H9 (cell line): ENCODE measurements at regions not wholly inside any gene's neighbourhood (a gene's known extent, or its start where the extent isn't known, plus 50 kb on each side); places are given as distances from the start of the nearest gene placed in this dataset.

Source experiments
- DNase-seq: peaks from one replicate; pipeline ENCODE4 v3.0.0-alpha.2; 2017
- H2AFZ ChIP-seq: one replicate; pipeline ENCODE4 v1.6.1; 2013; ENCODE audit warnings: mild to moderate bottlenecking, low read length, control low read depth, moderate library complexity
- H2AK5ac ChIP-seq: 2 replicates; pipeline ENCODE4 v1.6.1; 2013; ENCODE audit warnings: low read length, control low read depth, mixed read lengths; ENCODE audit not compliant: insufficient read length
- H2BK120ac ChIP-seq: one replicate; pipeline ENCODE4 v1.6.1; 2013; ENCODE audit warnings: low read depth, mild to moderate bottlenecking, low read length, control low read depth, inconsistent platforms; ENCODE audit not compliant: poor library complexity, severe bottlenecking
- H2BK12ac ChIP-seq: 2 replicates; pipeline ENCODE4 v1.6.1; 2013; ENCODE audit warnings: low read length, control low read depth, mixed read lengths, low read depth; ENCODE audit not compliant: insufficient read length
- H2BK15ac ChIP-seq: 2 replicates; pipeline ENCODE4 v1.6.1; 2013; ENCODE audit warnings: low read depth, low read length, control low read depth
- H2BK20ac ChIP-seq: one replicate; pipeline ENCODE4 v1.6.1; 2013; ENCODE audit warnings: low read depth, mild to moderate bottlenecking, low read length, control low read depth, inconsistent platforms; ENCODE audit not compliant: poor library complexity, severe bottlenecking
- H2BK5ac ChIP-seq: 2 replicates; pipeline ENCODE4 v1.6.1; 2013; ENCODE audit warnings: low read length, control low read depth, mixed read lengths; ENCODE audit not compliant: insufficient read length
- H3K14ac ChIP-seq: 2 replicates; pipeline ENCODE4 v1.6.1; 2013; ENCODE audit warnings: low read length, control low read depth; ENCODE audit not compliant: insufficient read depth
- H3K18ac ChIP-seq: 2 replicates; pipeline ENCODE4 v1.6.1; 2013; ENCODE audit warnings: low read depth, mild to moderate bottlenecking, mixed read lengths, low read length, control low read depth; ENCODE audit not compliant: insufficient read length
- H3K23ac ChIP-seq: 2 replicates; pipeline ENCODE4 v1.6.1; 2013; ENCODE audit warnings: low read length, control low read depth, mixed read lengths, low read depth; ENCODE audit not compliant: insufficient read length
- H3K23me2 ChIP-seq: 2 replicates; pipeline ENCODE4 v1.6.1; 2013; ENCODE audit warnings: low read depth, mild to moderate bottlenecking, mixed read lengths, low read length, control low read depth; ENCODE audit not compliant: insufficient read length, poor library complexity, severe bottlenecking
- H3K27ac ChIP-seq: 2 replicates; pipeline ENCODE4 v1.5.1; 2013; ENCODE audit warnings: low read length, control low read depth, mixed read lengths, low read depth; ENCODE audit not compliant: insufficient read length
- H3K27me3 ChIP-seq: 2 replicates; pipeline ENCODE4 v1.6.1; 2013; ENCODE audit warnings: low read length, control low read depth, inconsistent platforms; ENCODE audit not compliant: insufficient read depth
- H3K4ac ChIP-seq: 2 replicates; pipeline ENCODE4 v1.6.1; 2013; ENCODE audit warnings: low read depth, mild to moderate bottlenecking, control low read depth, inconsistent platforms, low read length, moderate library complexity
- H3K4me1 ChIP-seq: 2 replicates; pipeline ENCODE4 v1.6.1; 2013; ENCODE audit warnings: low read length, control low read depth, inconsistent platforms; ENCODE audit not compliant: insufficient read depth
- H3K4me2 ChIP-seq: 2 replicates; pipeline ENCODE4 v1.6.1; 2013; ENCODE audit warnings: low read length, control low read depth, mixed read lengths; ENCODE audit not compliant: insufficient read length, insufficient read depth
- H3K56ac ChIP-seq: 2 replicates; pipeline ENCODE4 v1.6.1; 2013; ENCODE audit warnings: low read depth, mild to moderate bottlenecking, mixed read lengths, low read length, control low read depth; ENCODE audit not compliant: insufficient read length
- H3K79me1 ChIP-seq: 2 replicates; pipeline ENCODE4 v1.6.1; 2013; ENCODE audit warnings: low read depth, mild to moderate bottlenecking, moderate library complexity, low read length, control low read depth, inconsistent platforms; ENCODE audit not compliant: insufficient read depth, poor library complexity, severe bottlenecking
- H3K79me2 ChIP-seq: 2 replicates; pipeline ENCODE4 v1.6.1; 2013; ENCODE audit warnings: low read length, control low read depth, inconsistent platforms; ENCODE audit not compliant: insufficient read depth
- H3K9ac ChIP-seq: 2 replicates; pipeline ENCODE4 v1.6.1; 2013; ENCODE audit warnings: low read length, control low read depth, mixed read lengths; ENCODE audit not compliant: insufficient read length; ENCODE audit errors: extremely low read depth
- H3K9me3 ChIP-seq: one replicate; pipeline ENCODE4 v1.6.1; 2013; ENCODE audit warnings: low read depth, low read length, inconsistent platforms; ENCODE audit not compliant: control insufficient read depth
- H3T11ph ChIP-seq: one replicate; pipeline ENCODE4 v1.6.1; 2013; ENCODE audit warnings: mild to moderate bottlenecking, low read length, control low read depth, inconsistent platforms
- H4K20me1 ChIP-seq: one replicate; pipeline ENCODE4 v1.6.1; 2013; ENCODE audit not compliant: control insufficient read depth, insufficient read length, insufficient read depth
- H4K5ac ChIP-seq: 2 replicates; pipeline ENCODE4 v1.6.1; 2013; ENCODE audit warnings: low read depth, mild to moderate bottlenecking, mixed read lengths, low read length, control low read depth; ENCODE audit not compliant: insufficient read length
- H4K8ac ChIP-seq: replicated peaks from 2 replicates; pipeline ENCODE4 v1.6.1; 2013; ENCODE audit warnings: low read length, control low read depth, mixed read lengths, low read depth; ENCODE audit not compliant: insufficient read length
- H4K91ac ChIP-seq: 2 replicates; pipeline ENCODE4 v1.6.1; 2013; ENCODE audit warnings: low read depth, mild to moderate bottlenecking, moderate library complexity, mixed read lengths, low read length, control low read depth; ENCODE audit not compliant: insufficient read length
- H3K27ac Mint-ChIP-seq, 3 experiments: 2 replicates in 2 of 3; 3 replicates in 1 of 3; pipeline ENCODE4 v1.8.0; 2020 to 2021; ENCODE audit warnings: mixed read lengths in 3 of 3, mild to moderate bottlenecking in 1 of 3, moderate library complexity in 1 of 3
- H3K27me3 Mint-ChIP-seq: 2 replicates; pipeline ENCODE4 v1.8.0; 2021; ENCODE audit warnings: low read depth, mild to moderate bottlenecking, moderate library complexity, mixed read lengths
- H3K36me3 Mint-ChIP-seq, 3 experiments: 2 replicates in 2 of 3; 3 replicates in 1 of 3; pipeline ENCODE4 v1.8.0; 2020 to 2021; ENCODE audit warnings: low read depth in 3 of 3, mixed read lengths in 3 of 3; ENCODE audit not compliant: insufficient read depth in 1 of 3
- H3K4me1 Mint-ChIP-seq, 2 experiments: 2 replicates each; pipeline ENCODE4 v1.8.0; 2020; ENCODE audit warnings: mixed read lengths in 2 of 2
- H3K4me3 Mint-ChIP-seq, 2 experiments: 2 replicates in 1 of 2; 3 replicates in 1 of 2; pipeline ENCODE4 v1.8.0; 2020 to 2021; ENCODE audit warnings: mild to moderate bottlenecking in 2 of 2, mixed read lengths in 2 of 2, moderate library complexity in 1 of 2
- H3K9me3 Mint-ChIP-seq, 2 experiments: 2 replicates in 1 of 2; 3 replicates in 1 of 2; pipeline ENCODE4 v1.8.0; 2020; ENCODE audit warnings: mild to moderate bottlenecking in 2 of 2, mixed read lengths in 2 of 2, moderate library complexity in 1 of 2
- WGBS: extraction: QIAGEN DNeasy Blood & Tissue Kit; methylation state at CpG from one replicate; pipeline ENCODE4 v1.1.7; 2013; ENCODE audit warnings: missing lambda C conversion rate, low lambda C conversion rate, mixed read lengths; ENCODE audit not compliant: insufficient read length; ENCODE audit errors: extremely low coverage; 5-methylcytosine and 5-hydroxymethylcytosine counted together
- TF ChIP-seq, protein P1 (sequence below): fragments of 200-600 bp; sonication (generic); conservative IDR thresholded peaks from 3 replicates; pipeline ENCODE4 v1.8.0; 2021; ENCODE audit warnings: antibody characterized with exemption, mild to moderate bottlenecking

DNA sequence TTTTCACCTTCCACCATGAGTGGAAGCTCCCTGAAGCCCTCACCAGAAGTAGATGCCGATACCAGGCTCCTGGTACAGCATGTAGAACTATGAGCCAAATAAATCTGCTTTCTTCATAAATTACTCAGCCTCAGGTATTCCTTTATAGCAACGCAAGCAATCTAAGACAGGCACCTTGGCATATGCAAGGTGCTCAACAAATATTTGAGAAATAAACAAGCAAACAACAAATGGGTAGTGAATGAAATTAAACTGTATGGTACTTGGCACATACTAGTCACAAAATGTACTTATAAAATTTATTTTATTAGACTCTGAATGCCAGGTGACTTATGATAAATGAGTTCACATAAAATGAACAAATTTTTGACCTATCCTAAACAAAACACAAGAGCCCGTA lies 220.3 kb downstream of the MAFB start:
- no peak overlapping the region for H4K91ac ChIP-seq
- no peak overlapping the region for H3K27ac ChIP-seq
- no peak overlapping the region for H3K27ac Mint-ChIP-seq
- H3K79me2 ChIP-seq = no peaks in the 10 kb centered on the region
- H4K20me1 ChIP-seq = no peaks in the 10 kb centered on the region
- no peak overlapping the region for H3K23ac ChIP-seq
- H4K8ac ChIP-seq = no peak overlapping the region
- no peaks in the 10 kb centered on the region for H3K23me2 ChIP-seq
- no peak overlapping the region for H2BK12ac ChIP-seq
- no peak overlapping the region for H3T11ph ChIP-seq
- TF ChIP-seq, protein P1, sequence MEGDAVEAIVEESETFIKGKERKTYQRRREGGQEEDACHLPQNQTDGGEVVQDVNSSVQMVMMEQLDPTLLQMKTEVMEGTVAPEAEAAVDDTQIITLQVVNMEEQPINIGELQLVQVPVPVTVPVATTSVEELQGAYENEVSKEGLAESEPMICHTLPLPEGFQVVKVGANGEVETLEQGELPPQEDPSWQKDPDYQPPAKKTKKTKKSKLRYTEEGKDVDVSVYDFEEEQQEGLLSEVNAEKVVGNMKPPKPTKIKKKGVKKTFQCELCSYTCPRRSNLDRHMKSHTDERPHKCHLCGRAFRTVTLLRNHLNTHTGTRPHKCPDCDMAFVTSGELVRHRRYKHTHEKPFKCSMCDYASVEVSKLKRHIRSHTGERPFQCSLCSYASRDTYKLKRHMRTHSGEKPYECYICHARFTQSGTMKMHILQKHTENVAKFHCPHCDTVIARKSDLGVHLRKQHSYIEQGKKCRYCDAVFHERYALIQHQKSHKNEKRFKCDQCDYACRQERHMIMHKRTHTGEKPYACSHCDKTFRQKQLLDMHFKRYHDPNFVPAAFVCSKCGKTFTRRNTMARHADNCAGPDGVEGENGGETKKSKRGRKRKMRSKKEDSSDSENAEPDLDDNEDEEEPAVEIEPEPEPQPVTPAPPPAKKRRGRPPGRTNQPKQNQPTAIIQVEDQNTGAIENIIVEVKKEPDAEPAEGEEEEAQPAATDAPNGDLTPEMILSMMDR = no peak
- no peaks in the 10 kb centered on the region for H3K4me1 ChIP-seq
- no peaks in the 10 kb centered on the region for H3K9me3 ChIP-seq
- no peak overlapping the region for H2AK5ac ChIP-seq
- 0 out of 4 replicates have a peak, but pooled peaks cover 0 to 4% of the 10 kb centered on the region in 2 experiments for H3K4me1 Mint-ChIP-seq
- H3K4ac ChIP-seq = no peak overlapping the region
- no peak overlapping the region for H3K18ac ChIP-seq
- no peak overlapping the region for H2BK5ac ChIP-seq
- H2BK15ac ChIP-seq = no peak overlapping the region
- H2BK20ac ChIP-seq = no peak overlapping the region
- H3K9ac ChIP-seq = no peak overlapping the region
- H4K5ac ChIP-seq = no peak overlapping the region
- H2BK120ac ChIP-seq = no peak overlapping the region
- no peaks in the 10 kb centered on the region for H3K79me1 ChIP-seq
- 0 out of 7 replicates have a peak, but pooled peaks cover 0 to 2% (median 0%) of the 10 kb centered on the region in 3 experiments for H3K36me3 Mint-ChIP-seq
- H3K56ac ChIP-seq = no peak overlapping the region
- no CpG with 5 or more reads among the region's 3 CpGs for WGBS
- no peaks in the 10 kb centered on the region for H3K27me3 Mint-ChIP-seq
- no peaks in the 10 kb centered on the region; a peak in 1 of 5 replicates for H3K9me3 Mint-ChIP-seq
- no peak for DNase-seq
- H3K4me2 ChIP-seq = no peak overlapping the region
- no peak overlapping the region for H3K14ac ChIP-seq
- no peak overlapping the region for H3K4me3 Mint-ChIP-seq
- no peak overlapping the region for H2AFZ ChIP-seq
- H3K27me3 ChIP-seq = no peaks in the 10 kb centered on the region
